Prostate gland (tissue), 2 donors: ENCODE measurements at regions not wholly inside any gene's neighbourhood (a gene's known extent, or its start where the extent isn't known, plus 50 kb on each side); places are given as distances from the start of the nearest gene placed in this dataset.
"Not testable (repeated sequence)": the region's sequence is repeated elsewhere in the genome, so short reads cannot be mapped to it uniquely, and the experiment has no call there.

Source experiments
- DNase-seq: peaks from one replicate; pipeline ENCODE4 v3.0.0-alpha.2; 2019; ENCODE audit warnings: low spot score
- H3K27ac ChIP-seq, 2 donors: fragments of 200-600 bp; sonication (generic); 2 replicates each; pipeline ENCODE4 v1.5.1; 2017 to 2019
- H3K27me3 ChIP-seq: fragments of 200-600 bp; sonication (generic); replicated peaks from 2 replicates; pipeline ENCODE4 v1.5.1; 2019; ENCODE audit not compliant: insufficient read depth
- H3K36me3 ChIP-seq, 2 donors: fragments of 200-600 bp; sonication (generic); 1 replicate in 1 of 2; 2 replicates in 1 of 2; pipeline versions ENCODE4 v1.5.1 to v1.8.1; 2017 to 2019
- H3K4me1 ChIP-seq: fragments of 200-600 bp; sonication (generic); replicated peaks from 2 replicates; pipeline ENCODE4 v1.5.1; 2019
- H3K4me3 ChIP-seq, 2 donors: fragments of 200-600 bp; sonication (generic); 2 replicates each; pipeline ENCODE4 v1.5.1; 2017 to 2019
- H3K9me3 ChIP-seq: fragments of 200-600 bp; sonication (generic); 2 replicates; pipeline ENCODE4 v1.5.1; 2017
- POLR2A ChIP-seq: fragments of 450-650 bp; IDR thresholded peaks from one replicate; pipeline ENCODE4 v1.6.1; 2016; ENCODE audit warnings: antibody characterized with exemption, mild to moderate bottlenecking
- POLR2AphosphoS5 ChIP-seq: sonication (generic); formaldehyde crosslinking; IDR thresholded peaks from one replicate; pipeline ENCODE4 v1.6.1; 2017; ENCODE audit warnings: antibody characterized with exemption
- WGBS: methylation state at CpG from one replicate; pipeline ENCODE4 v1.1.5; 2018; 5-methylcytosine and 5-hydroxymethylcytosine counted together
- intact Hi-C: fragments of 100-400 bp; cut with DNase I; formaldehyde crosslinking; loops from one replicate; pipeline ENCODE4 v1.14.2; 2022
- TF ChIP-seq, protein P1 (sequence below), 4 experiments: fragments of 200-600 bp in 2 of 4; fragments of 450-650 bp in 2 of 4; sonication (generic) in 2 of 4; IDR thresholded peaks; 1 replicate in 3 of 4; 2 replicates in 1 of 4; pipeline ENCODE4 v1.5.1; 2016 to 2019; ENCODE audit warnings: antibody characterized with exemption in 4 of 4, mild to moderate bottlenecking in 2 of 4, moderate library complexity in 2 of 4

- TF ChIP-seq POLR2AphosphoS5 (no peak), POLR2A (no peak)
- TF ChIP-seq, protein P1, sequence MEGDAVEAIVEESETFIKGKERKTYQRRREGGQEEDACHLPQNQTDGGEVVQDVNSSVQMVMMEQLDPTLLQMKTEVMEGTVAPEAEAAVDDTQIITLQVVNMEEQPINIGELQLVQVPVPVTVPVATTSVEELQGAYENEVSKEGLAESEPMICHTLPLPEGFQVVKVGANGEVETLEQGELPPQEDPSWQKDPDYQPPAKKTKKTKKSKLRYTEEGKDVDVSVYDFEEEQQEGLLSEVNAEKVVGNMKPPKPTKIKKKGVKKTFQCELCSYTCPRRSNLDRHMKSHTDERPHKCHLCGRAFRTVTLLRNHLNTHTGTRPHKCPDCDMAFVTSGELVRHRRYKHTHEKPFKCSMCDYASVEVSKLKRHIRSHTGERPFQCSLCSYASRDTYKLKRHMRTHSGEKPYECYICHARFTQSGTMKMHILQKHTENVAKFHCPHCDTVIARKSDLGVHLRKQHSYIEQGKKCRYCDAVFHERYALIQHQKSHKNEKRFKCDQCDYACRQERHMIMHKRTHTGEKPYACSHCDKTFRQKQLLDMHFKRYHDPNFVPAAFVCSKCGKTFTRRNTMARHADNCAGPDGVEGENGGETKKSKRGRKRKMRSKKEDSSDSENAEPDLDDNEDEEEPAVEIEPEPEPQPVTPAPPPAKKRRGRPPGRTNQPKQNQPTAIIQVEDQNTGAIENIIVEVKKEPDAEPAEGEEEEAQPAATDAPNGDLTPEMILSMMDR (IDR thresholded peaks at IDR 0.05) = no peak
- DNase-seq = no peak
- Histone ChIP-seq H3K9me3 (no peaks in the 10 kb centered on the region), H3K27me3 (no peaks in the 10 kb centered on the region), H3K36me3 (no peaks in the 10 kb centered on the region), H3K4me1 (no peaks in the 10 kb centered on the region), H3K27ac (no peak overlapping the region), H3K4me3 (no peak overlapping the region)
- 51% methylated on average over 1 of the region's 1 CpG for WGBS
- intact Hi-C loops = no loop called here
Measured at GRCh38 chr2:8559805-8560204, 122.1 kb upstream of the ID2 start.

GRCh38 chr2:8561692-8562091 lies 120.2 kb upstream of the ID2 start:
- H3K4me3 ChIP-seq, H3K27ac ChIP-seq, H3K9me3 ChIP-seq, DNase-seq, H3K27me3 ChIP-seq, intact Hi-C loops, H3K36me3 ChIP-seq, H3K4me1 ChIP-seq: not testable (repeated sequence)
- 87% methylated on average over 2 of the region's 2 CpGs for WGBS

DNA sequence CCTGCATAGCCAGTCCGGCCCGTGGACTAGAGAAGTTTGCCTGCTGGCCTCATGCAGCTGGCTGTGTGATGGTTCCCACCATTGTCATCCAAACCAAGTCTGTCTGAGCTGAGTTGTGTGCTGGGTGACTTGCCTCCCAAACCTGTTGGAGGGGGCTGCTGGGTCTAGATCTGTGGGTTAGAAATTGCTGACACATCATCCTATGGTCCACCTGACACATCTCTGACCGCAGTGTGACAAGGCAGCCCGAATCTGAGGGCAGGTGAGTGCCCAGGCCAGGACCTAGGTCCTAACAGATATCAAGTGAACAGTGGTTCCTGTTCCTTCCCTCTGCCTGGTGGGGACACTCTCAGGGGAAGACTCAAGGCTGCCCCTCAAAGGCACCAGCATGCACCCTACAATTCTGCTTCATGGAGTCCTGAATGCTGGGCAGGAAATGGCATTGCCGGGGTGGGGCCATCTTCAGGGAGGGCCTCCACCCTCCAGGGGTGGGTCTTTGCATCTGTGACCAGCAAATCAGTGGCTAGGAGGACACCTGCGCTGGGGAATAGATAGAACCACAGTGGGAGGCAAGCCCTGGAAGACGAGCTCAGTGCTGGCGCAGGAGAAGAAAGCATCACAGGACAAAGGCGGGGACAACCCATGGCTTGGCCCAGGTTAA lies 117.9 kb upstream of the ID2 start:
- no peak overlapping the region for H3K4me3 ChIP-seq
- no peaks in the 10 kb centered on the region for H3K4me1 ChIP-seq
- H3K36me3 ChIP-seq = no peaks in the 10 kb centered on the region
- 88% methylated on average over 9 of the region's 9 CpGs for WGBS
- TF ChIP-seq, protein P1 (IDR thresholded peaks at IDR 0.05) = no peak
- TF ChIP-seq POLR2A = no peak
- no peak for TF ChIP-seq POLR2AphosphoS5
- no peak overlapping the region for H3K27ac ChIP-seq
- no peaks in the 10 kb centered on the region for H3K27me3 ChIP-seq
- no peak for DNase-seq
- H3K9me3 ChIP-seq = no peaks in the 10 kb centered on the region
- intact Hi-C loops = no loop called here

GRCh38 chr2:8564475-8564874 lies 117.4 kb upstream of the ID2 start:
- Histone ChIP-seq H3K4me1 (no peaks in the 10 kb centered on the region), H3K9me3 (no peaks in the 10 kb centered on the region), H3K4me3 (no peak overlapping the region), H3K36me3 (no peaks in the 10 kb centered on the region), H3K27me3 (no peaks in the 10 kb centered on the region), H3K27ac (no peak overlapping the region)
- TF ChIP-seq POLR2A (no peak), POLR2AphosphoS5 (no peak)
- TF ChIP-seq, protein P1 (IDR thresholded peaks at IDR 0.05) = no peak
- intact Hi-C loops = no loop called here
- no peak for DNase-seq
- 96% methylated on average over 9 of the region's 9 CpGs for WGBS

GRCh38 chr2:8565399-8566154 lies 116.3 kb upstream of the ID2 start:
- Histone ChIP-seq H3K36me3 (no peaks in the 10 kb centered on the region), H3K4me1 (no peaks in the 10 kb centered on the region), H3K27ac (no peak overlapping the region), H3K4me3 (no peak overlapping the region), H3K27me3 (no peaks in the 10 kb centered on the region), H3K9me3 (no peaks in the 10 kb centered on the region)
- TF ChIP-seq POLR2AphosphoS5 (no peak), POLR2A (no peak)
- TF ChIP-seq, protein P1 (IDR thresholded peaks at IDR 0.05) = no peak
- DNase-seq = no peak
- intact Hi-C loops = no loop called here
- 93% methylated on average over 7 of the region's 13 CpGs for WGBS
